AG20443 (cell line): ENCODE measurements at regions not wholly inside any gene's neighbourhood (a gene's known extent, or its start where the extent isn't known, plus 50 kb on each side); places are given as distances from the start of the nearest gene placed in this dataset.

Experiments used
- DNase-seq: peaks from one replicate; pipeline ENCODE4 v3.0.0; 2012; ENCODE audit warnings: low spot score, mixed read lengths

- DNase-seq, result no peak
These were observed 429.5 kb downstream of the TLE1 start for GRCh38 chr9:81259896-81260295.

DNA sequence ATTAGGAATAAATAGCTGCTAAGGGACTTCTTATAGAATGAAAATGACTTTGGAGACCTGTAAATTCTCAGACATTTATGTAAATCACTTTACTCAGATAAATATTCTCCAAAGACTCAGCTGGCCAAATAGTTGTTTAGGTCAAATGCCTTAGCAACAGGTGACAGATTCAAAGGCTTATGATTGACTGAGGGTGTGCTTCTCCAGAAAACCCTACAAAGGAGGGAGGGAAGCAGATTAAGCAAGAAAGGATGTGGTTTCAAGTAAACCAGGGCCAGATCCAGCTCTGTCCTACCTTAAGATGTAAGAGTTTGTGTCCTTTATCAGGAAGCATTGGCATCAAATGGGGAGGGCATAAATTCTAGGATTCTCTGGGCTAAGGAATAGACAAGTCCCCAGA lies 433.0 kb downstream of the TLE1 start:
- DNase-seq, result no peak

GRCh38 chr9:81250606-81251005 lies 438.7 kb downstream of the TLE1 start:
- DNase-seq, result no peak

DNA sequence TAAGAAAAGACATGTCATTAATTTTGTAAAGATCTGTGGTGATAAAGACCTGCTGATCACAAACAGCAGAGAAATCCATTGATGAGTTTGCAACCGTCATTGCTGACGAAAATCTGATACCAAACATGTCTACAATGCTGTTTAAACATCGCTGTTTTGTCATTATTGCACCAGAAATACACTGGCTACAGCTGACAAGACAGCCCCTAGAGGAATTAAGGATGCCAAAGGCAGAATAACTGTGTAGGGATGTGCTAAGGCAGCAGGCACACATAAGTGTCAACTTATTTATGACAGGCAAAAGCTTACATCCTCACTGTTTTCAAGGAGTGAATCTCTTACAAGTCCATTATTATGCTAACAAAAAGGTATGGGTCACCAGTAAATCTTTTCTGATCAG lies 439.3 kb downstream of the TLE1 start:
- no peak for DNase-seq

GRCh38 chr9:81245254-81245956 lies 443.9 kb downstream of the TLE1 start:
- DNase-seq, result no peak

DNA sequence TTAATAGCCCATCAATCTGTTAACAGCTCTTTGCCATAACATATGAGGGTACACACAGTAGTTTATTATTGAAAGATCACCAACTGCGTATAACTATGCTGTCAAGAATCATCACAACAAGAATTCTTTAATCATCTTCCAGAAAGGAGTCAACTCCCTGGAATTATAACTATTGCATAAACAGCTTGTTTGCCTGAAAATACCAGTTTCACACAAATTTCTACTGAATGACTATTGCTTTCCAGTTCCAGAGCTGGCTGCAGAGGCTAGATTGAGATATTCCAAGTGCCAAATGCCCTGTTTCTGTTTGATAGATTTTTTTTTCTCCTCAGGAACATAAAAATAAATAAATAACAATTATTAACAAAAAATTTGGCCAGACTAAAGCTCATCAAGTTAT lies 444.7 kb downstream of the TLE1 start:
- no peak for DNase-seq

GRCh38 chr9:81242866-81243265 lies 446.5 kb downstream of the TLE1 start:
- DNase-seq, result no peak

GRCh38 chr9:81239388-81239787 lies 450.0 kb downstream of the TLE1 start:
- DNase-seq, result no peak

DNA sequence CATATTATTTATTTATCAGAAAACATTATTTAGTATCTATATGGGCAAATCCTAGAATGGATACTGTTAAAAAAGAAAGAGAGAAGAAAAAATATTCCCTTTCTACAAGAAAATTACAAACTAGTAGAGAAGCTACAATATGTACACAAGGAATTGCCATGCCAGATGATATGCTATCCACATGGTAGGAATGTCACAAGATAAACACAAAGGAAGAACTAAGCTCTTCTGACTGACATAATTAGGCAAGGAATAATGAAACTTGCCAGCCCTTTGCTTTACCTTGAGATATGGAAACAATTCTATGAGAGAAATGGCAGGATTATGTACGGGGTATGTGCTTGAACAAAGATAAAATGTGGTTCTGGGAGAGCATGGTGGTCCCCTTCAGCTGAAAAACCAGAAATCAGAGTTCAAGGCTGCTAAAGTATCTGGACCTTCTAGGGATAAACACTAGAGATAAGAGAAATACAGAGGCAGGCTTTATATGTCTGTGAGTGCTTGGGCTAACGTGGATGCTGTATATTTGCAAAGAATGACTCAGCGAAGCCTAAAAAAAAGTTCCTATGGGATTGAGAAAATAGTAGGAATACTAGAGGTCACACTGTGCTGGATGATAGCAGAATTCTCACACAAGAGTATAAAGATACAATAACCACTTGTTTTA lies 451.6 kb downstream of the TLE1 start:
- no peak for DNase-seq

DNA sequence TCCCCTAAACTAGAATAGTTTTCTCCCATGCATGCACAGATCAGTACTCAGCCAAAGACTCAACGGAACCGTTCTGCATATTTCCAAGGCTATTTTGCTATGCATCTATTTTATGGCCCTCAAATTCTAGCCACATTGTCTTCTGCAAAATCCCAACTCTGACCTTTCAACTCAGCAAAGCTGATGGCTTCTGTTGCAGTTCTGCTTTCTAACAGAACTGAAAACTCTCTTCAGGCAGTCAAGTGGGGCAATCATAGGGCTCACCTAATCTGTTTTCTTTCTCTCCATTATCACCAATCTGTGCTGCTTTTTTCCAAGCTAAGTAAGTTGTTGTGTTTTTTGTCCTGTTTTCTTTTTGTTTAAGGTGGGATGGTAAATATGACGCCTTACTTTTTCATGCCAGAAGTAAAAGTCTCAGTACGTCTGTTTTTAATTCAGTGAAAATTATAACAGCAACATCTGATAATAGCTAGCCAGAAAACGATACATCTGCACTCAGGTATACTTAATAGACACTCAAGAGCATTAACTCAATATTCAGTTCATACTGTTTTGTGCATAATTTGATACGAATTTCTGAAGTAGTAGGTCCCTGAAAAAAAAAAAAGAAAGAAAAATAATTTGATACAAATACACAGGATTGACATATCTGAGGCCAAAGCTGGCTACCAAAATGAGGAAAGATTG lies 454.3 kb downstream of the TLE1 start:
- DNase-seq, result no peak

DNA sequence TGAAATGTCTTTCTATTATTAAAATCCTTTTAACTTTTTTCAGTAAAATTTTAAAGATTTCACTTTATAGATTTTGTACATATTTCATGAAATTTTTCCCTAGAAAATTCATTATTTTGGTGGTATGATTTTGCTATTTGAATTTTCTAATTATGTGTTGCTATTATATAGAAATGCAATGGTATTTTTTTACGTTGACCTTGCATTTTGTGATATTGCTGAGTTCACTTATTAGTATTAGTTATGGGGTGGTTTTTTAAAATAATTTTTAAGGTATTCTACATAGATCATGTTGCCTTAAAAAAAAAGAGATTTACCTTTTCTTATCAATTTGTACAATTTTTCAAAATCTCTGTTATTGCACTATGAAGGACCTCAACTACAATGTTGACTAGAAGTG lies 458.3 kb downstream of the TLE1 start:
- no peak for DNase-seq

- no peak for DNase-seq
These were observed 461.7 kb downstream of the TLE1 start for GRCh38 chr9:81227507-81228245.

DNA sequence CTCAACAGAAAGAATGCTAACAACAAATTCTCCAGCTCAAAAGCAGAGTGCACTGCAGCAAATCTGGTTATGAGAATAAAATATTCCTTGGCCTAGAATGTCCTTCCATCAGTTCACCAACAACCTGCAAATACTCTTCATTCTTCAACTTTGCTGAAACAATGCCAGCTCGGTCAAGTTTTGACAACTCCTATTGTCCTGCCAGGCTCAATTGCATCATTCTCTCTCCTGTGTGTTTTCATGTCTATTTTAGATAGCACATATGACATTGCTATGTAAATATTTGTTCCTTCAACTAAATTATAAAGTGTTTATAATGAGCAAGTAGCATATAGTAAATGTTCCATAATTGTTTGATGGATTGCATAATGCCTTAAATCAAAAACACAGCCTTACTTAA lies 463.8 kb downstream of the TLE1 start:
- no peak for DNase-seq

GRCh38 chr9:81224166-81225081 lies 464.9 kb downstream of the TLE1 start:
- DNase-seq, result no peak

DNA sequence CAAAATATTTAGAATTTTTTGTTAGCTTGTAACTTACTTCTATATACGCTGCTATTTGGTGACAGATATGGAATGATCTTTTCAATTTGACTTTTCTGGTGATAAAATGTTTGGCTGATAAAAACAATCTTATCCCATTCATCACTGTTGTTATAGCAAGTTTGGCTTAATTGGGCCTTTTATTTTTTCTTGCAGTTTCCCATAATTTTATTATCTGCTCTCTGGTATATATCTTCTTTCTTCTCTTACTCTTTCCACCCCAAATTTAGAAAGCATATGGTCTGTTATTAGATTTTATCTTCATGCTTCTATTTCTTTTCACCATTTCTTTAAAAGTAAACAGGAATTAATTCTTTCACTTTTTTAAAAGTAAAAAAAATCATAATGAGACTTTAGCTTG lies 474.4 kb downstream of the TLE1 start:
- DNase-seq, result no peak

DNA sequence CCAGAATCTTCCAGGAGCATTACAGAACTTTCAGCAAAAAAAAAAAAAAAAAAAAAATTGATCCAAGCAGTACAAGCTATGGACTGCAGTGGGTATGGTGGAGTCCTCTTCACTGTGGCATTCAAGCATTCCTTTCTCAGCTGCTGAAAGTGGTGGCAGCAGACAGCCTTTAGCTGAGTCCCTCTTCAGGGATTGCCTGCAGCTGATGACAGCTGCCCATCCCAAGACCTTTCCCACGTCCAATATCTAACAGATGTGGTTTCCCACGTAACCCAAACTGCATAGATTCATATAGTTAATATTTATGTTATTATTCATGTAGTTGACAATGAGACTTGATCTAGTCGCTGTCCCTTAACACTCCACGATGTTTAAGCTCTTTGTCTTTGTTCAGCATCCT lies 475.9 kb downstream of the TLE1 start:
- no peak for DNase-seq

- no peak for DNase-seq
These were observed 477.6 kb downstream of the TLE1 start for GRCh38 chr9:81211741-81212140.

- no peak for DNase-seq
These were observed 481.7 kb downstream of the TLE1 start for GRCh38 chr9:81207651-81208050.

DNA sequence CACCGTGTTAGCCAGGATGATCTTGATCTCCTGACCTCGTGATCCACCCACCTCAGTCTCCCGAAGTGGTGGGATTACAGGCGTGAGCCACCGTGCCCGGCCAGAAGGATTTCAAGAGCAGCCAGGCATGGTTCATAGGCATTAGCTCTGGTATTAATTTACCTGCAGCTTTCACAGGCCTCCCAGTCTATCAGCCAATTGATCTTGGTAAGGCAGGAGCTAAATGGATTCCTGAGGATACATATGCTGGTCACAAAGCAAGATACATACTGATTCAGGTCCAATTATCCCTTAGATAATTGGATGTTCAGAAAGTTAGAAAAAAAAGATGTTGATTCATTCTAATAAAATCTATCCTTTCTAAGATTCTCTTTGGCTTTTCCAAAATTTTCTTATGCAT lies 487.1 kb downstream of the TLE1 start:
- DNase-seq, result no peak

- DNase-seq, result no peak
These were observed 494.1 kb downstream of the TLE1 start for GRCh38 chr9:81195206-81195605.
